ENCODE measurements at regions not wholly inside any gene's neighbourhood (a gene's known extent, or its start where the extent isn't known, plus 50 kb on each side); places are given as distances from the start of the nearest gene placed in this dataset.
A peak's percentile ranks its signal among the peaks of the same experiment; 100 is the strongest.

- no peak for DNase-seq
Measured at GRCh38 chr4:64559571-64559970, 150.3 kb upstream of the TECRL start.

- no peak for DNase-seq
Measured at GRCh38 chr4:64551125-64551524, 141.9 kb upstream of the TECRL start.

- no peak for DNase-seq
Measured at GRCh38 chr4:64545593-64545992, 136.3 kb upstream of the TECRL start.

- DNase-seq = peak; percentile 11 to 18
Measured at GRCh38 chr4:64539234-64539849, 130.1 kb upstream of the TECRL start.

- no peak for DNase-seq
Measured at GRCh38 chr4:64538219-64538618, 129.0 kb upstream of the TECRL start.

- DNase-seq = no peak
Measured at GRCh38 chr4:64533637-64534036, 124.4 kb upstream of the TECRL start.

GRCh38 chr4:64533159-64533558 is 123.9 kb upstream of the TECRL start:
- no peak for DNase-seq

GRCh38 chr4:64520421-64520820 is 111.2 kb upstream of the TECRL start:
- no peak for DNase-seq

GRCh38 chr4:64518600-64518999 is 109.3 kb upstream of the TECRL start:
- no peak for DNase-seq

- DNase-seq = no peak
Measured at GRCh38 chr4:64516176-64516575, 106.9 kb upstream of the TECRL start.

GRCh38 chr4:64508089-64508488 is 98.8 kb upstream of the TECRL start:
- DNase-seq = no peak

GRCh38 chr4:64503945-64504675 is 94.9 kb upstream of the TECRL start:
- no peak for DNase-seq

- DNase-seq = no peak
Measured at GRCh38 chr4:64503416-64503815, 94.2 kb upstream of the TECRL start.

- no peak for DNase-seq
Measured at GRCh38 chr4:64497491-64497890, 88.2 kb upstream of the TECRL start.

- no peak for DNase-seq
Measured at GRCh38 chr4:64495946-64496345, 86.7 kb upstream of the TECRL start.

- DNase-seq = no peak
Measured at GRCh38 chr4:64489628-64490027, 80.4 kb upstream of the TECRL start.

GRCh38 chr4:64479338-64479737 is 70.1 kb upstream of the TECRL start:
- DNase-seq = no peak

- no peak for DNase-seq
Measured at GRCh38 chr4:64477127-64477526, 67.9 kb upstream of the TECRL start.

- DNase-seq = no peak
Measured at GRCh38 chr4:64465263-64465662, 56.0 kb upstream of the TECRL start.

- DNase-seq = no peak
Measured at GRCh38 chr4:64464581-64464980, 55.3 kb upstream of the TECRL start.
